H1 (cell line): ENCODE measurements at regions not wholly inside any gene's neighbourhood (a gene's known extent, or its start where the extent isn't known, plus 50 kb on each side); places are given as distances from the start of the nearest gene placed in this dataset.
"Not testable (repeated sequence)": the region's sequence is repeated elsewhere in the genome, so short reads cannot be mapped to it uniquely, and the experiment has no call there.

Experiments used
- CTCF ChIA-PET: fragments of 300-600 bp; sonication (Branson Sonifier 250); formaldehyde crosslinking; loops from one replicate; lab custom pipeline; 2021; ENCODE audit not compliant: partially characterized antibody; lab: Charles Lee
- POLR2A ChIA-PET: fragments of 300-600 bp; sonication (Branson Sonifier 250); formaldehyde crosslinking; loops from one replicate; lab custom pipeline; 2021; ENCODE audit warnings: inconsistent platforms; ENCODE audit not compliant: partially characterized antibody; lab: Charles Lee
- DNase-seq, 2 experiments: peaks; one replicate each; pipeline versions ENCODE4 v3.0.0 to v3.0.0-alpha.2; 2010 to 2022; ENCODE audit warnings: low spot score in 2 of 2, low read depth in 1 of 2, mixed read lengths in 1 of 2
- FAIRE-seq: peaks from 2 replicates; lab custom pipeline; 2011; peaks lifted over from hg19 to GRCh38; lab: Jason Lieb, UNC
- H2AFZ ChIP-seq: 2 replicates; pipeline ENCODE4 v1.8.1; 2012; ENCODE audit warnings: low read length, inconsistent platforms
- H2AK5ac ChIP-seq: 2 replicates; pipeline ENCODE4 v1.6.1; 2013; ENCODE audit warnings: low read depth, low read length
- H2BK120ac ChIP-seq: replicated peaks from 2 replicates; pipeline ENCODE3; 2013; ENCODE audit warnings: low read depth, low read length, inconsistent platforms
- H2BK12ac ChIP-seq: 2 replicates; pipeline ENCODE4 v1.6.1; 2013; ENCODE audit warnings: low read depth, low read length
- H2BK15ac ChIP-seq: 2 replicates; pipeline ENCODE4 v1.6.1; 2013; ENCODE audit warnings: low read length
- H2BK20ac ChIP-seq: 2 replicates; pipeline ENCODE4 v1.6.1; 2013; ENCODE audit warnings: low read length
- H2BK5ac ChIP-seq: 2 replicates; pipeline ENCODE4 v1.6.1; 2013; ENCODE audit warnings: low read depth, low read length
- H3K14ac ChIP-seq: 2 replicates; pipeline ENCODE4 v1.6.1; 2013; ENCODE audit warnings: inconsistent platforms; ENCODE audit not compliant: insufficient read length
- H3K18ac ChIP-seq: 2 replicates; pipeline ENCODE4 v1.6.1; 2013; ENCODE audit warnings: low read length; ENCODE audit errors: extremely low read depth
- H3K23ac ChIP-seq: 2 replicates; pipeline ENCODE4 v1.6.1; 2013; ENCODE audit warnings: inconsistent platforms; ENCODE audit not compliant: insufficient read length
- H3K23me2 ChIP-seq: 2 replicates; pipeline ENCODE4 v1.6.1; 2013; ENCODE audit warnings: low read depth, low read length
- H3K27ac ChIP-seq: 2 replicates; pipeline ENCODE4 v1.6.1; 2011; ENCODE audit warnings: low read depth, low read length, inconsistent platforms
- H3K27me3 ChIP-seq, 4 experiments: replicated peaks in 1 of 4; 1 replicate in 1 of 4; 2 replicates in 3 of 4; pipeline versions ENCODE4 v1.6.1 to v1.8.1; 2011 to 2013; ENCODE audit warnings: low read length in 3 of 4, mild to moderate bottlenecking in 3 of 4, inconsistent platforms in 2 of 4, mixed read lengths in 2 of 4, moderate library complexity in 1 of 4; ENCODE audit not compliant: control insufficient read depth in 3 of 4, insufficient read depth in 3 of 4; ENCODE audit errors: extremely low read depth in 1 of 4
- H3K36me3 ChIP-seq, 4 experiments: 2 replicates each; pipeline versions ENCODE4 v1.6.1 to v1.8.1; 2011 to 2013; ENCODE audit warnings: mild to moderate bottlenecking in 4 of 4, low read length in 3 of 4, moderate library complexity in 2 of 4, control low read depth in 1 of 4, inconsistent platforms in 1 of 4; ENCODE audit not compliant: insufficient read depth in 4 of 4, control insufficient read depth in 2 of 4
- H3K4ac ChIP-seq: replicated peaks from 2 replicates; pipeline ENCODE3; 2013; ENCODE audit warnings: low read length, low read depth, mixed read lengths, inconsistent platforms; ENCODE audit not compliant: insufficient read length
- H3K4me1 ChIP-seq, 4 experiments: replicated peaks in 1 of 4; 1 replicate in 1 of 4; 2 replicates in 3 of 4; pipeline versions ENCODE4 v1.6.1 to v1.8.1; 2011 to 2013; ENCODE audit warnings: low read length in 3 of 4, inconsistent platforms in 2 of 4, mixed read lengths in 1 of 4; ENCODE audit not compliant: insufficient read depth in 4 of 4, control insufficient read depth in 3 of 4
- H3K4me2 ChIP-seq, 2 experiments: 2 replicates each; pipeline versions ENCODE4 v1.6.1 to v1.8.1; 2011 to 2013; ENCODE audit warnings: low read depth in 2 of 2, low read length in 2 of 2, control low read depth in 1 of 2, inconsistent platforms in 1 of 2, mild to moderate bottlenecking in 1 of 2; ENCODE audit not compliant: insufficient read depth in 1 of 2
- H3K4me3 ChIP-seq, 4 experiments: fragments of 200-600, 300-600 bp in 1 of 4; sonication (generic), shearing (Covaris generic), sonication (Bioruptor Twin) in 1 of 4; 2 replicates each; pipeline versions ENCODE4 v1.5.1 to v1.8.1; 2011 to 2016; ENCODE audit warnings: low read length in 4 of 4, low read depth in 3 of 4, control low read depth in 2 of 4, inconsistent platforms in 2 of 4, mild to moderate bottlenecking in 2 of 4, mixed read lengths in 1 of 4, moderate library complexity in 1 of 4; ENCODE audit not compliant: insufficient read depth in 2 of 4; ENCODE audit errors: extremely low read depth in 1 of 4
- H3K56ac ChIP-seq: replicated peaks from 2 replicates; pipeline ENCODE3; 2013; ENCODE audit warnings: low read depth, mild to moderate bottlenecking, mixed read lengths, low read length, inconsistent platforms; ENCODE audit not compliant: insufficient read length
- H3K79me1 ChIP-seq: 2 replicates; pipeline ENCODE4 v1.6.1; 2013; ENCODE audit warnings: low read depth, low read length, control low read depth
- H3K79me2 ChIP-seq, 2 experiments: 2 replicates each; pipeline versions ENCODE4 v1.6.1 to v1.8.1; 2012 to 2013; ENCODE audit warnings: low read length in 2 of 2, mild to moderate bottlenecking in 2 of 2, inconsistent platforms in 1 of 2; ENCODE audit not compliant: insufficient read depth in 2 of 2, control insufficient read depth in 1 of 2
- H3K9ac ChIP-seq, 4 experiments: replicated peaks in 1 of 4; 1 replicate in 1 of 4; 2 replicates in 3 of 4; pipeline versions ENCODE4 v1.6.1 to v1.8.1; 2011 to 2013; ENCODE audit warnings: low read depth in 3 of 4, low read length in 3 of 4, control low read depth in 2 of 4, mild to moderate bottlenecking in 2 of 4, moderate library complexity in 2 of 4, inconsistent platforms in 1 of 4; ENCODE audit errors: extremely low read depth in 1 of 4
- H3K9me3 ChIP-seq, 2 experiments: 2 replicates each; pipeline versions ENCODE4 v1.6.1 to v1.8.1; 2012 to 2013; ENCODE audit warnings: mild to moderate bottlenecking in 2 of 2, moderate library complexity in 2 of 2, control low read depth in 1 of 2, inconsistent platforms in 1 of 2, low read depth in 1 of 2, low read length in 1 of 2, mixed read lengths in 1 of 2; ENCODE audit not compliant: insufficient read depth in 2 of 2
- H4K20me1 ChIP-seq, 2 experiments: replicated peaks in 1 of 2; 2 replicates each; pipeline versions ENCODE3 to v1.8.1; 2011 to 2013; ENCODE audit warnings: inconsistent platforms in 2 of 2, low read length in 2 of 2, mild to moderate bottlenecking in 1 of 2; ENCODE audit not compliant: insufficient read depth in 2 of 2, control insufficient read depth in 1 of 2
- H4K5ac ChIP-seq: 2 replicates; pipeline ENCODE4 v1.6.1; 2013; ENCODE audit warnings: low read length, low read depth, mixed read lengths, inconsistent platforms; ENCODE audit not compliant: insufficient read length
- H4K8ac ChIP-seq: 2 replicates; pipeline ENCODE4 v1.8.0; 2013; ENCODE audit warnings: mild to moderate bottlenecking, moderate library complexity, low read length, inconsistent platforms; ENCODE audit not compliant: insufficient read depth; ENCODE audit errors: extremely low read depth
- H4K91ac ChIP-seq: replicated peaks from 2 replicates; pipeline ENCODE3; 2013; ENCODE audit warnings: low read length, mixed read lengths, inconsistent platforms; ENCODE audit not compliant: insufficient read length
- GABPA ChIP-seq: IDR thresholded peaks from 2 replicates; pipeline ENCODE4 v1.6.1; 2011; ENCODE audit warnings: mild to moderate bottlenecking, low read length, moderate library complexity, borderline replicate concordance; ENCODE audit not compliant: insufficient read depth
- WGBS, 2 experiments: shearing (Covaris generic) in 1 of 2; methylation state at CpG; one replicate each; pipeline versions ENCODE4 v1.1.6 to v1.1.7; 2013 to 2015; ENCODE audit warnings: low lambda C conversion rate in 2 of 2, mixed read lengths in 2 of 2, inconsistent platforms in 1 of 2, low coverage in 1 of 2, missing lambda C conversion rate in 1 of 2; ENCODE audit not compliant: insufficient replicate concordance in 2 of 2, insufficient coverage in 1 of 2, insufficient read length in 1 of 2; ENCODE audit errors: extremely low coverage in 1 of 2, missing lambda C conversion rate in 1 of 2; 5-methylcytosine and 5-hydroxymethylcytosine counted together

- Histone ChIP-seq H3K14ac (no peak overlapping the region), H3K36me3 (no peaks in the 10 kb centered on the region), H3K27ac (no peak overlapping the region), H2BK12ac (no peak overlapping the region), H2BK5ac (no peak overlapping the region), H3K23me2 (no peaks in the 10 kb centered on the region), H3K79me2 (no peaks in the 10 kb centered on the region), H4K91ac (no peak overlapping the region), H4K5ac (no peak overlapping the region), H3K4me1 (no peaks in the 10 kb centered on the region), H2AK5ac (no peak overlapping the region), H3K56ac (no peak overlapping the region), H3K9me3 (peaks cover 23 to 61% of the 10 kb centered on the region in 2 experiments; a peak in 3 of 4 replicates), H3K18ac (no peak overlapping the region), H2BK120ac (no peak overlapping the region), H4K20me1 (no peaks in the 10 kb centered on the region), H3K4me3 (no peak overlapping the region), H2AFZ (no peak overlapping the region), H3K4me2 (no peak overlapping the region), H3K23ac (no peak overlapping the region), H2BK20ac (no peak overlapping the region), H2BK15ac (no peak overlapping the region), H3K27me3 (no peaks in the 10 kb centered on the region), H4K8ac (no peak overlapping the region), H3K79me1 (no peaks in the 10 kb centered on the region), H3K9ac (no peak overlapping the region), H3K4ac (no peak overlapping the region)
- POLR2A ChIA-PET: no interaction called here
- CTCF ChIA-PET: no interaction called here
- TF ChIP-seq GABPA: no peak
- no peak for DNase-seq
- no peak for FAIRE-seq
- 84% methylated on average over 3 of the region's 3 CpGs; no CpG with 5 or more reads in 1 of the 2 experiments for WGBS, 2 experiments
Measured at GRCh38 chr12:34257093-34257492, 234.8 kb downstream of the ALG10 start.

GRCh38 chr12:34262140-34262539 is 239.8 kb downstream of the ALG10 start:
- H4K8ac ChIP-seq, H4K20me1 ChIP-seq, H2BK15ac ChIP-seq, H2BK120ac ChIP-seq, H3K27ac ChIP-seq, H4K5ac ChIP-seq, CTCF ChIA-PET, H3K23me2 ChIP-seq, H3K4ac ChIP-seq, H4K91ac ChIP-seq, H2BK5ac ChIP-seq, H3K4me2 ChIP-seq, H2AFZ ChIP-seq, H3K4me1 ChIP-seq, H3K79me1 ChIP-seq, H3K9ac ChIP-seq, H3K14ac ChIP-seq, H2BK12ac ChIP-seq, POLR2A ChIA-PET, H3K18ac ChIP-seq, H3K4me3 ChIP-seq, H3K36me3 ChIP-seq, H3K56ac ChIP-seq, FAIRE-seq, DNase-seq, H2AK5ac ChIP-seq, H2BK20ac ChIP-seq, H3K79me2 ChIP-seq, H3K23ac ChIP-seq, H3K27me3 ChIP-seq: not testable (repeated sequence)
- peaks cover 28 to 88% of the 10 kb centered on the region in 2 experiments; a peak in 3 of 4 replicates for H3K9me3 ChIP-seq
- 92% methylated on average over 11 of the region's 11 CpGs; no CpG with 5 or more reads in 1 of the 2 experiments for WGBS, 2 experiments
